ENCODE measurements at regions not wholly inside any gene's neighbourhood (a gene's known extent, or its start where the extent isn't known, plus 50 kb on each side); places are given as distances from the start of the nearest gene placed in this dataset.

DNA sequence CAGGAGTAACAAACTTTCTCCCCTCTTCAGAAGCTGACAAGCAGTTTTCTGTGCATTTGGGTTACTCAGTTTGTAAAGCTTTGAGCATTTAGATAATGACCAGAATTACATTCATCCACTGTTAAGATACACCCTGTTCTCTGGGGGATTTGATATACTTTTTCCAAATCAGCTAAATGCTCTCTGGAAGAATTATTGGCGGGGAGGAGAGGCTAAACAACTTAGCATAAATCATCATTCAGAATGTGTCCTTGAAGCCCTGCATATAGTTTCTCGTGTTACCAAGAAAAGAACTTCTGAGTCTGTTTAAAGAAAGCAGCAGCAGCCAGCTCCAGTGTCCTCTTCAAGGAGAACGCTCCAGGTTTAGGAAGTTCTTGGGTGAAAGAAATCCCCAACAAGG is 54.9 kb upstream of the LDLRAD3 start:
- in situ Hi-C loops (cut with HindIII; ENCODE audit: extremely low pct_ligation_motif_present, low pct_unique_long_range_greater_than_20kb) (no loop called here), intact Hi-C loops (cut with micrococcal nuclease; ENCODE audit: unreplicated experiment) (no loop called here)
- POLR2A ChIA-PET = no interaction called here
- Histone ChIP-seq H3K9me3 (ENCODE audit: low read length) (no peaks in the 10 kb centered on the region), H3K27ac (ENCODE audit: extremely low read length, insufficient read depth, low read length) (no peak overlapping the region), H3K27me3 (ENCODE audit: control insufficient read depth in 1 of 2, insufficient read depth in 2 of 2, low read length in 2 of 2) (peaks cover 0 to 17% of the 10 kb centered on the region in 2 experiments; a peak in 3 of 5 replicates), H3K4me1 (ENCODE audit: insufficient read depth, low read length) (no peaks in the 10 kb centered on the region), H3K79me2 (ENCODE audit: insufficient read depth, low read length) (no peaks in the 10 kb centered on the region), H3K4me3 (replicated peaks in 1 of 3; ENCODE audit: insufficient read depth in 1 of 3, low read depth in 2 of 3, low read length in 3 of 3) (no peak overlapping the region), H3K4me2 (ENCODE audit: low read depth, low read length) (no peak overlapping the region), H2AFZ (ENCODE audit: low read length) (no peak overlapping the region), H4K20me1 (ENCODE audit: insufficient read depth, low read length) (no peaks in the 10 kb centered on the region), H3K36me3 (replicated peaks in 1 of 2; ENCODE audit: control insufficient read depth in 1 of 2, insufficient read depth in 2 of 2, low read length in 2 of 2) (no peaks in the 10 kb centered on the region), H3K9ac (ENCODE audit: insufficient read depth, low read depth, low read length) (no peak overlapping the region)
- TF ChIP-seq, protein P1, sequence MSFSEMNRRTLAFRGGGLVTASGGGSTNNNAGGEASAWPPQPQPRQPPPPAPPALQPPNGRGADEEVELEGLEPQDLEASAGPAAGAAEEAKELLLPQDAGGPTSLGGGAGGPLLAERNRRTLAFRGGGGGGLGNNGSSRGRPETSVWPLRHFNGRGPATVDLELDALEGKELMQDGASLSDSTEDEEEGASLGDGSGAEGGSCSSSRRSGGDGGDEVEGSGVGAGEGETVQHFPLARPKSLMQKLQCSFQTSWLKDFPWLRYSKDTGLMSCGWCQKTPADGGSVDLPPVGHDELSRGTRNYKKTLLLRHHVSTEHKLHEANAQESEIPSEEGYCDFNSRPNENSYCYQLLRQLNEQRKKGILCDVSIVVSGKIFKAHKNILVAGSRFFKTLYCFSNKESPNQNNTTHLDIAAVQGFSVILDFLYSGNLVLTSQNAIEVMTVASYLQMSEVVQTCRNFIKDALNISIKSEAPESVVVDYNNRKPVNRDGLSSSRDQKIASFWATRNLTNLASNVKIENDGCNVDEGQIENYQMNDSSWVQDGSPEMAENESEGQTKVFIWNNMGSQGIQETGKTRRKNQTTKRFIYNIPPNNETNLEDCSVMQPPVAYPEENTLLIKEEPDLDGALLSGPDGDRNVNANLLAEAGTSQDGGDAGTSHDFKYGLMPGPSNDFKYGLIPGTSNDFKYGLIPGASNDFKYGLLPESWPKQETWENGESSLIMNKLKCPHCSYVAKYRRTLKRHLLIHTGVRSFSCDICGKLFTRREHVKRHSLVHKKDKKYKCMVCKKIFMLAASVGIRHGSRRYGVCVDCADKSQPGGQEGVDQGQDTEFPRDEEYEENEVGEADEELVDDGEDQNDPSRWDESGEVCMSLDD (CRISPR knock-in tag; IDR thresholded peaks at IDR 0.05; ENCODE audit: borderline replicate concordance) = no peak
- TF ChIP-seq ZNF607 (CRISPR knock-in tag; IDR thresholded peaks at IDR 0.05; ENCODE audit: borderline replicate concordance) (no peak), TEAD3 (CRISPR knock-in tag; optimal IDR thresholded peaks at IDR 0.05; ENCODE audit: borderline replicate concordance) (no peak), ZNF441 (CRISPR knock-in tag; IDR thresholded peaks at IDR 0.05; ENCODE audit: borderline replicate concordance) (no peak)
- DNase-seq (ENCODE audit: low spot score) (no peak), FAIRE-seq (no peak), ATAC-seq (no peak)
- no TSS peak for BruUV-seq (replicated peaks)
- CTCF ChIA-PET (ENCODE audit: low intra/inter-chr PET ratio, low total read pairs) = no interaction called here
- WGBS (ENCODE audit: low lambda C conversion rate) = 0% methylated on average over 3 of the region's 3 CpGs

DNA sequence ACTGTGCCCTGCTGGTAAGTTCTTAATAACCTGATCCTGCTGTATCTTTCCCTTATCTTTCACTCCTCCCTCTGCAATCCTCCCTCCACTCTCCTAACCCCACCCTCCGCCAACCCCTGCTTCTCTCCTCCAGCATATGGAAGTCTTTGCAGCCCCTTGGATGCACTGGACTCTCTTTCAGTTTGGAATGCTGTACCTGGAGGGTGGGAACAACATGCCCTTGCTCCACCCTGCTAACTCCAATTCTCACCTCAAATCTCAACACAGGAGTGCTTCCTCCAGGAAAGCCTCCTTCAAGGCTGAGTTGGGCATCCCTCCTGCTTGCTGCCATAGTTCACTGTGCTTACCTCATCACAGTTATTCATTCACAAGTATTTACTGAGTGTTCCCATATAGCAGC is 52.8 kb upstream of the LDLRAD3 start:
- Histone ChIP-seq H3K4me1 (ENCODE audit: insufficient read depth, low read length) (no peaks in the 10 kb centered on the region), H4K20me1 (ENCODE audit: insufficient read depth, low read length) (no peaks in the 10 kb centered on the region), H3K9ac (ENCODE audit: insufficient read depth, low read depth, low read length) (no peak overlapping the region), H2AFZ (ENCODE audit: low read length) (no peak overlapping the region), H3K27ac (ENCODE audit: extremely low read length, insufficient read depth, low read length) (no peak overlapping the region), H3K36me3 (replicated peaks in 1 of 2; ENCODE audit: control insufficient read depth in 1 of 2, insufficient read depth in 2 of 2, low read length in 2 of 2) (no peaks in the 10 kb centered on the region), H3K79me2 (ENCODE audit: insufficient read depth, low read length) (no peaks in the 10 kb centered on the region), H3K27me3 (ENCODE audit: control insufficient read depth in 1 of 2, insufficient read depth in 2 of 2, low read length in 2 of 2) (peaks cover 1 to 22% of the 10 kb centered on the region in 2 experiments; a peak in 3 of 5 replicates), H3K4me3 (replicated peaks in 1 of 3; ENCODE audit: insufficient read depth in 1 of 3, low read depth in 2 of 3, low read length in 3 of 3) (no peak overlapping the region), H3K4me2 (ENCODE audit: low read depth, low read length) (no peak overlapping the region), H3K9me3 (ENCODE audit: low read length) (no peaks in the 10 kb centered on the region)
- no peak for ATAC-seq
- TF ChIP-seq, protein P2, sequence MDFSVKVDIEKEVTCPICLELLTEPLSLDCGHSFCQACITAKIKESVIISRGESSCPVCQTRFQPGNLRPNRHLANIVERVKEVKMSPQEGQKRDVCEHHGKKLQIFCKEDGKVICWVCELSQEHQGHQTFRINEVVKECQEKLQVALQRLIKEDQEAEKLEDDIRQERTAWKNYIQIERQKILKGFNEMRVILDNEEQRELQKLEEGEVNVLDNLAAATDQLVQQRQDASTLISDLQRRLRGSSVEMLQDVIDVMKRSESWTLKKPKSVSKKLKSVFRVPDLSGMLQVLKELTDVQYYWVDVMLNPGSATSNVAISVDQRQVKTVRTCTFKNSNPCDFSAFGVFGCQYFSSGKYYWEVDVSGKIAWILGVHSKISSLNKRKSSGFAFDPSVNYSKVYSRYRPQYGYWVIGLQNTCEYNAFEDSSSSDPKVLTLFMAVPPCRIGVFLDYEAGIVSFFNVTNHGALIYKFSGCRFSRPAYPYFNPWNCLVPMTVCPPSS (IDR thresholded peaks at IDR 0.05) = no peak
- TF ChIP-seq SATB2 (CRISPR knock-in tag; IDR thresholded peaks at IDR 0.05) = no peak
- TF ChIP-seq ESRRA (CRISPR knock-in tag; IDR thresholded peaks at IDR 0.05; ENCODE audit: low read depth) = no peak
- no peak for TF ChIP-seq YEATS4 (CRISPR knock-in tag; IDR thresholded peaks at IDR 0.05; ENCODE audit: borderline replicate concordance)
- TF ChIP-seq RARG (CRISPR knock-in tag; IDR thresholded peaks at IDR 0.05; ENCODE audit: low read depth) = no peak
- intact Hi-C loops (cut with micrococcal nuclease; ENCODE audit: unreplicated experiment) (no loop called here), in situ Hi-C loops (cut with HindIII; ENCODE audit: extremely low pct_ligation_motif_present, low pct_unique_long_range_greater_than_20kb) (no loop called here)
- 0% methylated on average over 1 of the region's 1 CpG for WGBS (ENCODE audit: low lambda C conversion rate)
- ChIA-PET POLR2A (no interaction called here), CTCF (ENCODE audit: low intra/inter-chr PET ratio, low total read pairs) (no interaction called here)
- no TSS peak for BruUV-seq (replicated peaks)
- no peak for FAIRE-seq
- DNase-seq (ENCODE audit: low spot score) = no peak
